Neuronal stem cell (in vitro differentiated cells): ENCODE measurements at regions not wholly inside any gene's neighbourhood (a gene's known extent, or its start where the extent isn't known, plus 50 kb on each side); places are given as distances from the start of the nearest gene placed in this dataset.

Experiments
- DNase-seq: peaks from one replicate; pipeline ENCODE4 v3.0.0-alpha.2; 2013; ENCODE audit warnings: low spot score
- H2AFZ ChIP-seq: one replicate; pipeline ENCODE4 v1.6.1; 2013; ENCODE audit warnings: mild to moderate bottlenecking, low read length, inconsistent platforms
- H2AK5ac ChIP-seq: 2 replicates; pipeline ENCODE4 v1.6.1; 2013; ENCODE audit warnings: low read depth, mild to moderate bottlenecking, inconsistent platforms, low read length, moderate library complexity, mixed read lengths
- H2BK120ac ChIP-seq: 2 replicates; pipeline ENCODE4 v1.6.1; 2013; ENCODE audit warnings: low read depth, mild to moderate bottlenecking, inconsistent platforms, low read length, moderate library complexity, mixed read lengths
- H2BK12ac ChIP-seq: one replicate; pipeline ENCODE4 v1.6.1; 2013; ENCODE audit warnings: low read length, inconsistent platforms
- H2BK15ac ChIP-seq: 2 replicates; pipeline ENCODE4 v1.6.1; 2013; ENCODE audit warnings: mild to moderate bottlenecking, low read length, inconsistent platforms, mixed read lengths
- H2BK5ac ChIP-seq: one replicate; pipeline ENCODE4 v1.6.1; 2013; ENCODE audit warnings: inconsistent platforms, mild to moderate bottlenecking, low read length, moderate library complexity
- H3K14ac ChIP-seq: one replicate; pipeline ENCODE4 v1.6.1; 2013; ENCODE audit warnings: low read length, inconsistent platforms
- H3K18ac ChIP-seq: 2 replicates; pipeline ENCODE4 v1.6.1; 2013; ENCODE audit warnings: low read length, inconsistent platforms
- H3K23ac ChIP-seq: 2 replicates; pipeline ENCODE4 v1.6.1; 2013; ENCODE audit warnings: low read depth, mild to moderate bottlenecking, mixed read lengths, low read length, inconsistent platforms; ENCODE audit not compliant: poor library complexity
- H3K27ac ChIP-seq: replicated peaks from 3 replicates; pipeline ENCODE4 v1.5.1; 2013; ENCODE audit warnings: low read length, inconsistent platforms
- H3K27me3 ChIP-seq, 3 experiments: 2 replicates each; pipeline ENCODE4 v1.6.1; 2013; ENCODE audit warnings: low read length in 3 of 3, mild to moderate bottlenecking in 2 of 3, inconsistent platforms in 1 of 3, low read depth in 1 of 3, mixed read lengths in 1 of 3, moderate library complexity in 1 of 3; ENCODE audit not compliant: control insufficient read depth in 3 of 3, insufficient read depth in 3 of 3
- H3K36me3 ChIP-seq, 2 donors: replicated peaks in 1 of 2; 2 replicates each; pipeline ENCODE4 v1.6.1; 2013; ENCODE audit warnings: low read length in 2 of 2; ENCODE audit not compliant: control insufficient read depth in 2 of 2, insufficient read depth in 2 of 2
- H3K4ac ChIP-seq: 2 replicates; pipeline ENCODE4 v1.6.1; 2013; ENCODE audit warnings: inconsistent platforms, mild to moderate bottlenecking, low read length, moderate library complexity
- H3K4me1 ChIP-seq, 2 donors: 1 replicate in 1 of 2; 2 replicates in 1 of 2; pipeline ENCODE4 v1.6.1; 2013; ENCODE audit warnings: low read length in 2 of 2, low read depth in 1 of 2; ENCODE audit not compliant: control insufficient read depth in 2 of 2, insufficient read depth in 1 of 2
- H3K4me2 ChIP-seq: one replicate; pipeline ENCODE4 v1.6.1; 2013; ENCODE audit warnings: mild to moderate bottlenecking, low read length, inconsistent platforms; ENCODE audit not compliant: insufficient read depth, poor library complexity, severe bottlenecking
- H3K4me3 ChIP-seq, 2 donors: 2 replicates each; pipeline ENCODE4 v1.5.1; 2013; ENCODE audit warnings: low read length in 2 of 2, mild to moderate bottlenecking in 2 of 2, inconsistent platforms in 1 of 2, moderate library complexity in 1 of 2
- H3K79me1 ChIP-seq: one replicate; pipeline ENCODE4 v1.6.1; 2013; ENCODE audit warnings: low read depth, mild to moderate bottlenecking, inconsistent platforms, low read length, moderate library complexity
- H3K9ac ChIP-seq: one replicate; pipeline ENCODE4 v1.6.1; 2013; ENCODE audit warnings: mild to moderate bottlenecking, low read depth, low read length, inconsistent platforms; ENCODE audit not compliant: poor library complexity
- H3K9me3 ChIP-seq, 2 donors: replicated peaks in 1 of 2; 2 replicates each; pipeline versions ENCODE3 to v1.6.1; 2013; ENCODE audit warnings: low read length in 2 of 2, mild to moderate bottlenecking in 2 of 2, inconsistent platforms in 1 of 2, low read depth in 1 of 2, mixed read lengths in 1 of 2, moderate library complexity in 1 of 2; ENCODE audit not compliant: control insufficient read depth in 2 of 2, insufficient read depth in 1 of 2
- H4K8ac ChIP-seq: one replicate; pipeline ENCODE4 v1.6.1; 2013; ENCODE audit warnings: low read depth, mild to moderate bottlenecking, inconsistent platforms, low read length, moderate library complexity
- H4K91ac ChIP-seq: one replicate; pipeline ENCODE4 v1.6.1; 2013; ENCODE audit warnings: low read length, low read depth, mild to moderate bottlenecking, inconsistent platforms; ENCODE audit not compliant: poor library complexity
- WGBS, 2 donors: extraction: QIAGEN DNeasy Blood & Tissue Kit; methylation state at CpG; one replicate each; pipeline ENCODE4 v1.1.7; 2013; ENCODE audit warnings: missing lambda C conversion rate in 2 of 2, mixed read lengths in 1 of 2; ENCODE audit not compliant: insufficient read length in 2 of 2, insufficient replicate concordance in 1 of 2; ENCODE audit errors: extremely low coverage in 2 of 2; 5-methylcytosine and 5-hydroxymethylcytosine counted together

DNA sequence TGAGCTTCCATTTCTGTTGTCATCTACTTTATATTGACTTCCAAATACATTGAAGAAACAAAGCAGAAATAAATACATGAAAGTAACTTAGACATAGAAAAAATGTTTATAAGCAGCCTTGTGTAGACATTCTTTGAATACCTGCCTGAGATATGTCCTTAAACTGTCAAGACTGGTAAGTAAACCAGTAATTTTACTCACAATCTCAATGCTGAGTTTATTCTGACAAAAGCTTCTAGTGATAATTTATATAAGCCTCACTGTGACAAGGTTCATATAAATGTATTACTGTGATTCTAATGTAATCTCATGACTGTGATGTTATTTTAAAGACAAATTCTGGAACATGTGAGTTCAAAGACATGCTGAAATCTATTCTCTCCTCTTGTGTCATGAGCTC lies 516.7 kb upstream of the B3GALT2 start:
- no peaks in the 10 kb centered on the region for H3K36me3 ChIP-seq
- peaks cover 0 to 4% of the 10 kb centered on the region in 2 donors for H3K9me3 ChIP-seq
- no peak overlapping the region for H3K4me3 ChIP-seq
- H2BK5ac ChIP-seq, result no peak overlapping the region
- H3K27me3 ChIP-seq, result peaks cover 0 to 2% (median 0%) of the 10 kb centered on the region in 3 experiments
- no peak overlapping the region for H2BK120ac ChIP-seq
- H3K14ac ChIP-seq, result no peak overlapping the region
- no peak overlapping the region for H2AK5ac ChIP-seq
- no peak overlapping the region for H3K18ac ChIP-seq
- no peak overlapping the region for H2BK12ac ChIP-seq
- H2BK15ac ChIP-seq, result no peak overlapping the region
- H4K8ac ChIP-seq, result no peak overlapping the region
- no peak for DNase-seq
- H3K4me2 ChIP-seq, result no peak overlapping the region
- H4K91ac ChIP-seq, result no peak overlapping the region
- H2AFZ ChIP-seq, result no peak overlapping the region
- no peak overlapping the region for H3K4ac ChIP-seq
- no peak overlapping the region for H3K23ac ChIP-seq
- H3K79me1 ChIP-seq, result no peaks in the 10 kb centered on the region
- no peak overlapping the region for H3K27ac ChIP-seq
- peaks cover 2 to 24% of the 10 kb centered on the region in 2 donors for H3K4me1 ChIP-seq
- H3K9ac ChIP-seq, result no peak overlapping the region

DNA sequence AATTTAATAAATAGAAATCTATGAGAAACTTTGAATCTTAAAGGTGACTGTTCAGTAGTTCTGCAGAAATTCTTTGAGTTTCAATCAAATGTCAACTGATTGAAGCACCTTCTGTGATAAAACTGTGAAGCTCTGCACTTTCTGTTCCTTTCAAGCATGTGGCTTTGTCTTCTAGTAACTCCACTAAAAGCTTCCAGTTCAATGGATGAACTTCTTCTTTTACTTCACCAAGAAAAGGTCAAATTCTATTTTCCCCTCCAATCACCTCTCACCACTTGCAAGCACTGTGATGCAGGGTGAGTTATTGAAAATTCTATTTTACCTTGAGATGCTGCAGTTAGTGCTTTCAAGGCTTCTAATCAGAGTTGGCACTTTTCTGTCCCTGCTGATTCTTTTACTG lies 515.3 kb upstream of the B3GALT2 start:
- peaks cover 2 to 24% of the 10 kb centered on the region in 2 donors for H3K4me1 ChIP-seq
- H2BK120ac ChIP-seq, result no peak overlapping the region
- no peak overlapping the region for H3K4ac ChIP-seq
- H4K91ac ChIP-seq, result no peak overlapping the region
- H3K18ac ChIP-seq, result no peak overlapping the region
- no peak overlapping the region for H4K8ac ChIP-seq
- no peak for DNase-seq
- H2AFZ ChIP-seq, result no peak overlapping the region
- H3K36me3 ChIP-seq, result no peaks in the 10 kb centered on the region
- no peak overlapping the region for H3K4me3 ChIP-seq
- no peak overlapping the region for H3K9ac ChIP-seq
- H2BK15ac ChIP-seq, result no peak overlapping the region
- H3K23ac ChIP-seq, result no peak overlapping the region
- no peak overlapping the region for H2BK12ac ChIP-seq
- H2AK5ac ChIP-seq, result no peak overlapping the region
- no peak overlapping the region for H3K27ac ChIP-seq
- H3K27me3 ChIP-seq, result peaks cover 0 to 2% (median 0%) of the 10 kb centered on the region in 3 experiments
- H3K79me1 ChIP-seq, result no peaks in the 10 kb centered on the region
- no peak overlapping the region for H3K14ac ChIP-seq
- peaks cover 0 to 4% of the 10 kb centered on the region in 2 donors for H3K9me3 ChIP-seq
- no peak overlapping the region for H2BK5ac ChIP-seq
- H3K4me2 ChIP-seq, result no peak overlapping the region

DNA sequence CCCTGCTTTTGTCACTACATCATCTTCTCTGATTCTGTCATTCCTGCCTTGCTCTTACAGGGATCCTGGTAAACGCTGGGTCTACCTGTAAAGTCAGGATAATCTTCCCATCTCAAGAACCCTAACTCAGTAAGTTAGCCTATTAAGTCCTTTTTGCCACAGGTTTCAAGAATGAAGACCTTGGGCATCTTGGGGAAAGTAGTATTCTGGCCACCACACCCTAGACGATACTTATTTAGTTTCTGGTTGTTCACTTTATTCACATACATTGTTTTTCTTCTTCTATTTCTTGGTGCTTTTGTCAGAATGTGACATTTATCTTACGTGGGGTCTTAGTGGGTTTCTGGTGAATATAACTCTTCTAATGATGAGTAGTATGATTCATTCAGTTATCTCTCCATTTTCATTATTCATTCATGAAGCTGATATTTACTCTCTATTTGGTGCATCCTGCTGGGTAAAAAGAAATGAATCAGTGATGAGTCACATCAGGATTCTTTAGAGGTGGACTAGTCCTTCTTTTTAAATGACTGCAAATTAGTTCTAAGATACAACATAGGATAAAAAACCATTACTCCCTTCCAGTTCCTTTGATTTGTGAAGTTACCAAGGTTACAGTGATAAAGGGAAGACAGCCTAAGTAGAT lies 514.4 kb upstream of the B3GALT2 start:
- Histone ChIP-seq H3K27ac (no peak overlapping the region), H4K8ac (no peak overlapping the region), H3K36me3 (no peaks in the 10 kb centered on the region), H3K9me3 (peaks cover 0 to 4% of the 10 kb centered on the region in 2 donors), H3K23ac (no peak overlapping the region), H3K18ac (no peak overlapping the region), H3K9ac (no peak overlapping the region), H2BK15ac (no peak overlapping the region), H4K91ac (no peak overlapping the region), H3K79me1 (no peaks in the 10 kb centered on the region), H2AFZ (peak overlapping the region; percentile 15), H3K4ac (no peak overlapping the region), H3K14ac (no peak overlapping the region), H2AK5ac (no peak overlapping the region), H3K4me2 (no peak overlapping the region), H2BK12ac (no peak overlapping the region), H2BK5ac (no peak overlapping the region), H3K4me1 (peaks cover 2 to 24% of the 10 kb centered on the region in 2 donors), H2BK120ac (no peak overlapping the region), H3K4me3 (no peak overlapping the region), H3K27me3 (peaks cover 0 to 2% (median 0%) of the 10 kb centered on the region in 3 experiments)
- DNase-seq, result no peak
- WGBS, 2 donors, result no CpG with 5 or more reads among the region's 3 CpGs

DNA sequence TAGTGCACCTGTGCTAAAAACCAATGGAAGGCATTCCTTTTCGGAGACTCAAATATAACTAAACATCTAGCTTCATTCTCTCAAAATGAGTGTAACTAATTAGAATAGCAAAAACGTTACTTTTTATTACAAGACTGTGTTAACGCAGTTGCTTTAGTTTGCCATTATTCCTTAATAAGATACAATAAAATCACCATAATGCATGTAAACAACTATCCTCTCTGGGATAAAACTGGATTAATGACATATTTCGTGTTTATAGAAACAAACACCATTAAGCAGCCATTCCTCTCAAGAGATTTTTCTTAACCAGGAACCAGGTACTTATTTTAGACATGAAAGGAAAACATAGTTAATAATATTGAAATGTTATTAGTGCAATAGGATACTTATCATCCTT lies 512.8 kb upstream of the B3GALT2 start:
- H4K8ac ChIP-seq, result no peak overlapping the region
- H2BK120ac ChIP-seq, result no peak overlapping the region
- H2AFZ ChIP-seq, result no peak overlapping the region
- no peak overlapping the region for H3K14ac ChIP-seq
- no peak overlapping the region for H3K23ac ChIP-seq
- no peak overlapping the region for H2AK5ac ChIP-seq
- no peak overlapping the region for H3K4ac ChIP-seq
- no peaks in the 10 kb centered on the region for H3K9me3 ChIP-seq
- no peak overlapping the region for H3K9ac ChIP-seq
- no peak overlapping the region for H2BK12ac ChIP-seq
- no peak overlapping the region for H3K4me3 ChIP-seq
- no peak for DNase-seq
- no peak overlapping the region for H3K18ac ChIP-seq
- H2BK15ac ChIP-seq, result no peak overlapping the region
- no peaks in the 10 kb centered on the region for H3K79me1 ChIP-seq
- no peak overlapping the region for H3K4me2 ChIP-seq
- H2BK5ac ChIP-seq, result no peak overlapping the region
- peaks cover 2 to 24% of the 10 kb centered on the region in 2 donors for H3K4me1 ChIP-seq
- WGBS, 2 donors, result no CpG with 5 or more reads among the region's 4 CpGs
- H3K36me3 ChIP-seq, result no peaks in the 10 kb centered on the region
- no peaks in the 10 kb centered on the region for H3K27me3 ChIP-seq
- no peak overlapping the region for H3K27ac ChIP-seq
- no peak overlapping the region for H4K91ac ChIP-seq
